NCI-H1930 (cell line): ENCODE measurements at regions not wholly inside any gene's neighbourhood (a gene's known extent, or its start where the extent isn't known, plus 50 kb on each side); places are given as distances from the start of the nearest gene placed in this dataset.

ENCODE experiments used
- DNase-seq, 2 experiments: peaks; one replicate each; lab custom pipeline; 2025; lab: John Stamatoyannopoulos, UW

DNA sequence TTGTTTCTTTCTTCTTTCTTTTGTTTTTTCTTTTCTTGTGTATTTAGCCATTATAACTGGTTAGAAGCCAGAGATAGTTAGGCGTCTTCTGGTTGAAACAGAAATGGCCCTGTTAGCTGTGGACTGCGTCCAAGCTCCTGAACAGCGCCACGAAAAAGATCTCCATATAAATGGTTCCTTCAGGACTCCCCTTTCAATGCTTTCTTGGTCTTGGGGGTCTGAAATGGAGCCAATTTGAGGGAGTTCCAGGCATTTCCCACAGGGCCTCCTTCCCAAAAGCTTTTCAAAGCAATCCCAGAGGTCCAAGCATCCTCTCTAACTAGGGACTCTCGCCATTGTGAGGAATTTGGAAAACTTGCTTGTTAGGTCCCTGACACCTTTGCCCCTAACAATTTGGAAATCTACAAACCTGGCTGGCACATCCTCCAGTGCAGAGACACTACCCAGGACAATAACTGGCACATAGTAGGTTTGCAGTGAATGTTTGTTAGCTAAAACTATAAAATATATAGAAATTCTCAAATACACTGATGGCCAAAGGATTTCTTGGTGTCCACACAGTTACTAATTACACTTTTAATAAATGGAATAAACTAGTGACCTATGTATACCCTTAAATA is 80.1 kb downstream of the MYCN start:
- DNase-seq, result no peak

DNA sequence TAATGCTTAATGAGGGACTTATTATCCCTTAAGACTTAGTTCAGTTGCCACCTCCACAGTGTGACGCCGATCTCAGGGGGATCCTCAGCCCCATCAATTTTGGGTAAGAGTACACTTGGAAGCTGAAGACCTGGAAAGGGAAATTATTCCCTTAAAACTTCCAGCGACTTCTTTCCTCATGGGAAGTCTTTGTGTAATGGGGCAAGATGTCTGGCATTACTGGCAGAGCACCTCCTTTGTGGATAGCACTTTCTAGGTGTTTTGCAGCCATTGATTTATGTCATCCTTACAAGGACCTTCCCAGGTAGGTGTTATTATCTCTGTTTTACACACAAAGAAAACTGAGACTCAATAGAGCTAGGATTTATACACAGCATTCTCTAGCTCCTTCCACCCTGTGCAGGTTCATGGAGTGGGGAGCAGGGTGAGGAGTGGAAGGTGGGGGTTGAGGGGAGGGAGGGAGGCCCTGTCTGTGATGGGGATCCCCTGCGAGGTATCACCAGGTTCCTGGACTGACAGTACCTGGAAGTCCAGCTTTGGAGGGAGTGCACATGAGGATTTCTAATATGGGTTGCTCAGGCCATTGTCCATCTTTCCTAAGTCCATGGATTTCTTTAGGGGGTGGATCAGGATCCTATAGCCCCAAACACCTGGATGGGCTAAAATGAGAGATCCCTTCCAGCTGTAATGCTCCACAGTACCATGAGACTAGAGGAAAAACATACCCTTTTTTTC is 79.4 kb downstream of the MYCN start:
- no peak for DNase-seq

DNA sequence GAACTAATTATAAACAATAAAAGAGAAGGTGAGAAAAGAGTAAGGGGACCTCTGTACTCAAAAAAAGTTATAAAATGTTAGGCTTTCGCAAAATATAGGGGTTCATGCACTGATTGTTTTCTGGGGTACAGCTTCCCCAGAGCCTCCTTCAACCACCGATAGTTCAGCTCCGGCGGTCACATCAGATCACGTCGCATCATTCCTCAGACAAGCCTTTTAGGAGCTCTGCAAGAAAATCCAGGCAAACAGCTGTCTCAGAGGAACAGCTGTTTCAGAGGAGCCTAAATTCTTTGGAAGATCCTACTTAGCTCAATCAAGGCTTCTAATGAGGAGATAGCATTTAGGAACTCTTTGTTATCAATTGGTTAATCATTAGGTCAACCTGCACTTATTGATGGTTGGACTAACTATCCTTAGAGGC is 78.7 kb downstream of the MYCN start:
- DNase-seq, result no peak

DNA sequence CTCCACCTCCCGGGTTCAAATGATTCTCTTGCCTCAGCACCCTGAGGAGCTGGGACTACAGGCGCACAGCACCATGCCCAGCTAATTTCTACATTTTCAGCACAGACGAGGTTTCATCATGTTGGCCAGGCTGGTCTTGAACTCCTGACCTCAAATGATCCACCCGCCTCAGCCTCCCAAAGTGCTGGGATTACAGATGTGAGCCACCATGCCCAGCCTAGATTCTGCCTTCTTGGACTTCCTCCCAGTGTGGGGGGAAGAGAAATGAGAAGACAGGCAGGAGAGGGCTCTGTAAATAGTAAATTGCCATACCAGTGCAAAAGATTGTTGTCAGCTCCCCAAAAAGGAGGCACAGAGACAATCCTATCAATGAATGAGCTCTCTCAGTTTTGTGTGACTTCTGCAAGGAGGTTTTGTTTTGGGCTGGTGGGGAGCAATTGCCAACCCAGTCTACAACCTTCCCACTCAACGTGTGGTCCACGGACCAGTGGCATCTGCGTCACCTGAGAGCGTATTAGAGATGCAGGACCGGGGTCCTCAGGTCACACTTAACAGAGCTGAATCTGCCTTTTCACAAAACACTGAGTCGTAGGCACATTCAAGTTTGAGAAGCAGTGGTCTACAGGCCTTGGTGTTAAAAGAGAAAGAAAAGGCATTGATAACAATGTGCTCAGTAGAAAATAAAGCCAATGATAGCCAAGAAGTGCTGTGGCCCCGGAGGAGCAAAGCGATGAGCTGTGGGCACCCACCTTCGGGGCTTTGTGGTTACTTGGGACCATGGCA is 78.1 kb downstream of the MYCN start:
- DNase-seq, result no peak

DNA sequence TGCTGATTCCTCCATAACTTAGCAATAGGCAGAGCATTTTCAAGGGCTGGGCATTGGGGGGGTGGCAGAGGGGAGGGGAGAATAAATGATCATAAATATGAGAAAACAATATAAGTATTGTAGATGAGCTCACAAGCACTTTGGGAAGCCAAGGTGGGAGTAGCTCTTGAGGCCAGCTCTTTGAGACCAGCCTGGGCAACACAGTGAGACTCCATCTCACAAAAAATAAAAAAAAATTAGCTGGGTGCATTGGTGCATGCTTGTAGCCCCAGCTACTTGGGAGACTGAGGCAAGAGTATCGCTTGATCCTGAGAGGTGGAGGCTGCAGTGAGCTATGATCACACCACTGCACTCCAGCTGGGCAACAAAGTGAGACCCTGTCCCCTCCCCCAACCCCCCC is 75.9 kb downstream of the MYCN start:
- DNase-seq, result no peak

DNA sequence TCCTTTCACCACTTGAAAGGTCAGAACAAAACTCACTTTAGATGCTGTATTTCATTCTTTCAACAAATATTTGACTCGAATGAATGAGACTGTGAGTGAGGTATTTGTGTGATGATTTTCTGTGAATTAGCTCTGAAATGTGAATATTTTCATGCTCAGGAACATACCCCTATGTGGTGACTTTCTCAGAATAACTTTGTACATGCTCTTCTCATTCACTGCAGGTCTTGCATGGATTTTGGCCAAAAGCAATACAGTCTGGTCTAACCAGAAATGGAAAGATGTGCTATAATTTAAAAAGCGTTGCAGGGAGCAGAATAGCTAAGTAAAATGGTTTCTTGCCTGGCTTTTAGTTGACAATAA is 75.5 kb downstream of the MYCN start:
- DNase-seq, result no peak

DNA sequence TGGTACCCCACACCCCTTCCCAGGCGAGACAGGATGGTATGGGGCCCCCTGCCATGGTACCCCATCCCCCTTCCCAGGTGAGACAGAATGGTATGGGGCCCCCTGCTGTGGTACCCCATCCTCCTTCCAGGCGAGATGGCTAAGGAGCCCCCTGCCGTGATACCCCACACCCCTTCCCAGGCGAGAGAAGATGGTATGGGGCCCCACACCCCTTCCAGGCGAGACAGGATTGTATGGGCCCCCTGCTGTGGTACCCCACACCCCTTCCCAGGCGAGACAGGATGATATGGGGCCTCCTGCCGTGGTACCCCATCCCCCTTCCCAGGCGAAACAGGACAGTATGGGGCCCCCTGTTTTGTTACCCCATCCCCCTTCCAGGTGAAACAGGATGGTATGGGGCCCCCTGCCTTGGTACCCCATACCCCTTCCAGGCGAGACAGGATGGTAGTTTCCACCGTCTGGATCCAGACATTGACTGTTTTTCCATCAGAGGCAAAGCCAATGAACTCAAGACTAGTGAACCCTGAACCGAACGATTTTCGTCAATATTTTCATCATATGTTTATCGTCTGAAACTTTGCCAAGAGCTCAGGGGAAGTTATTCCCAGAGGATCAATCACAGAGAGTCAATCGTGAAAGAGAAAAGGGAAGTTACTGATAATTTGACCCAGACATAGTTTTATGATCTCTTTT is 75.0 kb downstream of the MYCN start:
- DNase-seq, result no peak

DNA sequence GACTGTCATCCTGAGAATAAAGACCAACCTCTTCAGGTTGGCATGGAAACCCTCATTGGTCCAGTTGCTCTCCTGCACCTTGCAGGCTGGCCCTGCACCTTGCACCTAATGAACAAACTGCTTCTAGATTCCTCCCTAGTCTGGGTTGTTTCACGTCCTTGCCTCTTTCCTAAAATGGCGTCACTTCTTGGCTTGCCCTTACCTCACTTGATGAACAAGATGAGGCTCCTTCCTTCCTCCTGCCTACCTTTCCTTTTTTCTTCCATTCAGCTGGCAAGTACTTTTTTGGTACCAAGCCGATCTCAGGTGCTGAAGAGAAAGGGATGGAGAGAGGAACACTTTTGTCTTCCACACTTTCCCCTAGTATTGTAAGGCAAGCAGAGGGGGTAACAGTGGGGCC is 74.5 kb downstream of the MYCN start:
- DNase-seq, result no peak

DNA sequence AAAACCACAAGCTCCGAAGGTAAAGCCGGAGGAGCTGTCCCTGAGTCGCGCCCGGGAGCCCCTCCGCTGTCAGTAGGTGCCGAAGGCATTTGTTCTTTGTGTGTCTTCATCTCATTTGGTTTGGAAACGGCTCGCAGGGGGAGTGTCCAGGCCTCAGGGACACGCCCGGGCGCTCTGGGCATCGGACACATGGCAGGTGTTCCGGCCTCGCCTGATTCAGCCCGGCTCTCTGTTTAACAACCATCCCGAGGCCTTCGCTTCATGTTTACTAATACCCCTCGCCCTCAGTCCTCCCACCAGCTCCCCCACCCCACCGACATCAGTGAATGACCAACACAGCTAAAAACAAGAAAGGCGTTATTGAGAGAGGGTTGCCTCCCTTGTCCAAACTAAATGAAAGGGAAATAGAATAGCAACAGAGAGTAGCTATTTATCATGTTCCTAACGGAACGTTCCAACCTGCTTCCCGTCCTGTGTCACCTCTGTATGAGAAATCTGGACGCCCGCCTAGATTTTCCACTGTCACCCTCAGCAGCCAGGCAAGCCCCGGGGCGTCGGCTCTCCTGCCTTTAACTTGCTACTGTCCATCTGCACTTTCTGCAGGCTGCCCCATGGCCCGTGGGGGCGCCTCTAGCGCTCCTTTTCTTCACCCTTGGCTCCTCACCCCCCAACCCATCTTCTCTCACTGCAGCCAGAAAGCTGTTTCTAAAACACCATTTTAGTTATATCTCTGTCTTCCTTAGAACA is 73.9 kb downstream of the MYCN start:
- no peak for DNase-seq

DNA sequence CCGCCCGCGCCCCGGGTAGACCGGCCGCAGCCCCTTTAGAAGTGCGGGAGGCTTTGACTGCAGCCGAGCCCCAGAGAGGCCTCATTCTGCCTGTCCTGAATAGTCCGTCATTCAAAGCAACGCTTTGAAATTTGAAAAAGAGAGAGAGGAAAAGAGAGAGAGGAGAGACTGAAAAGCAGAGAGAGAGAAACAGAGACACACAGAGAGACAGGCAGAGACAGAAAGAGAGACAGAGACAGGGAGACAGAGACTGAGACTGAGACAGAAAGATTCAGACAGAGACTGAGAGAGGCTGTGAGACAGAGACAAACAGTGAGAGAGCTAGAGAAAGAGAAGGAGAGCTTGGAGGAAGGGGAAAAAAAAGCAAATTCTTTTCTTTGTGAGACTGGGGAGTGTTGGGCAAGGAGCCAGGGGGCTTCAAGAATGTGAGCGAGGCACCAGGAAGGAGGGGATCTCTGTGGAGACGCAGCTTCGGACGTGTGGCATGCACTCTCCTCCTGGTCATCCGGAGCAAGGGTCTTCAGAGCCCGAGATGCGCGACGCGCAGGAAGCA is 73.1 kb downstream of the MYCN start:
- no peak for DNase-seq

DNA sequence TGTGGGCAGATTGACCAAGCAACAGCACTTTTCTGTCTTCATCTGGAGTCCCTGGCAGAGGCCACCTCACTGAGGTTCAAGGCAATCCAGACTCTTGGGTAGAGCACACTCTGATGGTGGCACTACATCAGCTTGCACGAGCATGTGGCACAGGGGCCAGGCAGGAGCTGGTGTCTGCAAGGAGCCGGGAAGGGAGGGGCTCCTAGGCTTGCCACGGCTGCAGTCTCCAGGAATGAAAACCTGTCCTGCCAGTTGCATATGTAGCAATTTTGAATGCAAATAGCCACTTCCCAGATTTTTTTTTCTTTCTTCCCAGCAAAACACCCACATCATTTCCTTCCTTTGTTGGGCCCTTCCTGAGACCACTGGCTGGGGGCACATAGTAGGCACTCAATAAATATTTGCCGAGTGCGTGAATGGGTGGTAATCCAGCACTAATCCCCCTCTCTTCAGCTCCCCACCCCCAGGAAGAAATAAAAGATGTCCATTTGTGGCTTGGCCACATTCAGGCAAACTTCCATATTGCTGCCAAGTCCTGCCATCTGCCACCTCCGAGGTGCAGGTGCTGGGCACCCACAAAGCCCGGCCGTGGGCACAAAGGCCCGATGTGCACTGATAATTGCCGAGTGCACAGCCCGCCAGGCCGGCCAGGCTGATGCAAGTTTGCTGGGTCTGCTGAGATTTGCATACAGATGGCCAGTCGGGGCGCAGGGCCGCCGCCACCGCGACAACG is 72.4 kb downstream of the MYCN start:
- DNase-seq, result no peak

DNA sequence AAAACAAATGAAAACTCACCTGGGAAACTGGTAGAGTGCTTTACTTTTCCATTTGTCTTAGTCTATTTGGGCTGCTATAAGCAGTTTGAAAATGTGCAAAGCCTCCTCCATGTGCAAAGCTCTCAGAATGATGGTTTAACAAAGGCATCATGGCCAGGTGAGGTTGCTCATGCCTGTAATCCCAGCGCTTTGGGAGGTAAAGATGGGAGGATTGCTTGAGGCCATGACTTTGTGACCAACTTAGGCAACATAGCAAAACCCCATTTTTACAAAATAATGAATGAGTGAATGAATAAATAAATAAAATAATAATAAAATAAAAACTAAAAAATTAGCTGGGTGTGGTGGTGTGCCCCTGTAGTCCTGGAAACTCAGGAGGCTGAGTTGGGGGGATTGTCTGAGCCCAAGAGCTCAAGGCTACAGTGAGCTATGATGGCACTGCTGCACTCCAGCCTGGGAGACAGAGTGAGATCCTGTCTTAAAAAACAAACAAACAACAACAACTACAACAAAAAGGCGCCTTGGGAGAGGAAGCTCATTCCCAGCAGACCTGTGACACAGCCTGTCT is 71.8 kb downstream of the MYCN start:
- DNase-seq, result no peak

DNA sequence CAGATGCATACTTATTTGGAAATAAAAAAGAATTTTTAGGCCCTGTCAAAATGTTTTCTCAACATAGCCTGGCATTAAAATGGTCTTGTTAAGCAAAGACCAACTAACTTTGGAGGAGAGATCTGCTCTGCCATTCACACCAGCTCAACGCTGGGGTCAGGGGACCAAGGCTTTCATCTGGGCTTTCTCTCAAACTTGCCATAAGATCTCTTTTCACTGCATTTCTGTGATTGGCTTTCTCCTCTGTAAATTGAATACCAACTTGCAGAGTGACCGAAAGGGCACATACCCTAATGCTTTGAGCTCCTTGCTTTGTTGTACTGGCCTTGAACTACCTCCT is 71.2 kb downstream of the MYCN start:
- no peak for DNase-seq

DNA sequence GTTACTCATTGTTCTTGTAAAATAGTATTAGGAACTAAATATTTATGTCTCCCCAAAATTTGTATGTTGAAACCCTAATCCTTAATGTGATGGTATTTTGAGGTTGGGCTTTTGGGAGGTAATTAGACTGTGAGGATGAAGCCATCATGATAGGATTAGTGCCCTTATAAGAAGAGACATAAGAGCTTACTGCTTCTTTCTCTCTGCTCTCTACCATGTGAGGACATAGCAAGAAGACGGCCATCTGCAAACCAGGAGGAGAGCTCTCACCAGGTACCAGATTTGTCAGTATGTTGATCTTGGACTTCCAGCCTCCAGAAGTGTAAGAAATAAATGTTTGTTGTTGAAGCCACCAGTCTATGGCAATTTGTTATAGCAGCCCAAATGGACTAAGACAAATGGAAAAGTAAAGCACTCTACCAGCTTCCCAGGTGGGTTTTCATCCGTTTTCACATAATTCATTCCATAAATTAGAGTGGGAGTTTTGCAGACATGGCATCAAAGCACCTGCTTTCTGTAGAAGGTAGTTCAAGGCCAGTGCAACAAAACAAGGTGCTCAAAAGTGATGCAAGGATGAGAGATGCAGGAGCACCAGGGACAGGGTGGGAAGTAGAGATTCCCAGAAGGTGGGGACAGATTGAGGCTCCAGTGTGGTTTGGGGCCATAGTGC is 70.7 kb downstream of the MYCN start:
- DNase-seq, result no peak

DNA sequence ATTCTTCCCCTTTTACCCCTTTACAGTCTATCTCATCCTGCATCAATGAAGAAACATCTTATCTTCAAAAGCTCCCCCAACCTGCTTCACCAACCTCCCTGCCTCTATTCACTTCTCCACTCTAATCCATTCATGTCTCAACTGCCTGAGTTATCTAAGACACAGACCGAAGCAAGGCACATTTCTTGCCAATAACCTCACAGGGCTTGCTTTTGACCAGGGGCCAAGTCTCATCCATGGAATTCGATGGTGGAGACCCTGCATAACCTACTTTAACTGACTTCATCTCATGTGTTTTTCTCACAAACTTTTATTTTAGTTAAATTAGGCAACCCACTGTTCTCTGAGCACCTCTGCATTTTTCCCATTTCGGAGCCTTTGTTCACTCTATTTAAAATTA is 69.7 kb downstream of the MYCN start:
- no peak for DNase-seq

DNA sequence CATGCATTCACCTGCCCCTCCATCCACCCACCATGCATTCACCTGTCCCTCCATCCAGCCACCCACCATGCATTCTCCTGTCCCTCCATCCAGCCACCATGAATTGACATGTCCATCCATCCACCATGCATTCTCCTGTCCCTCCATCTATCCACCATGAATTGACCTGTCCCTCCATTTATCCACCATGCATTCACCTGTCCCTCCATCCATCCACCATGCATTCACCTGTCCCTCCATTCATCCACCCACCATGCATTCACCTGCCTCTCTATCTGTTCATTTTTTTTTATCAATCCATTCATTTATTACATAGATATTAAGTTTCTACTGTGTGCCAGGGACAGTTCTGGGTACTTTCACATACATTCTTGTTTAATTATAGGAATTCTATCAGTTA is 69.2 kb downstream of the MYCN start:
- no peak for DNase-seq

DNA sequence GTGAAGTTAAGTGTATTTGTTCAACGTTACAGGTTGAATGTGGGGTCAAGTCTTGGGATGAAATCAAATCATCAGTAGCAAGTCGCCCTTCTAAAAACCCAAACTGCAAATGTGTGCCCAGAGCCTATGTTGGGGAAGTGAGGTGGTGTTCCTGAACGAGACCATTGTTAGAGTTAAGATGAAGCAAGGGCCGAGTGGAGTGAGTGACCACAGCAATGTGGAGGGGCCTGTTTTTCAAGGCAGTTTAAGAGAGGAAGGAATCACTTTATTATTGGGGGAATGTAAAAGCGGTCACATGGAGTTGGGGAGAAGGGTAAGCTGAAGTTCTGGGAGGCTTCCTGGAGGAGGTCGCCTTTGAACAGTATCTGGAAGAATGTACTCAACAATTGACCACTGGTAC is 68.5 kb downstream of the MYCN start:
- DNase-seq, result no peak

DNA sequence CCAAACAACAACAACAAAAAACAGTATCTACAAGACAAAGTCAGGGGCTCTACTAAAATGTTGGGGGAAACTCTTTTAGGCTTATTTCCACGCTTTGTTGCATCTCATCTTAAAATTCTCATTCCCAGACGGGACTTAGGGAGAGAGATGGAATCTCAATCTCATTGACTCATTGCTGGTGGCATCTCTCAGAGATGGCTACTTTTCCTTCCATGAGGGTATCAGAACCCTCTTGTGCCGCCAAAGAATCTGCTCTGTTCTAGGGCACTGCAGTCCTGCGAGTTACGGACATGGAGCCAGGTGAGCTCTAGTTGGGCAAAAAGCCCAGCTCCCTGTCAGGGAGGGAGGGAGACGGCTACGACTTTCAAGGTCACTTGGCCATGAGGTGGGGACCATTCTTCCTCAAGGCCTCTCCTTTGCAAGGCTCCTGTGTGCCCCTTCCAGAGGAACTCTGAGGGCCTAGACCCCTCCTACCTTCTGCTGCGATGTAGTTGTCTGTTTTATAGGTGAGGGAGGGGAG is 68.0 kb downstream of the MYCN start:
- DNase-seq, result no peak

DNA sequence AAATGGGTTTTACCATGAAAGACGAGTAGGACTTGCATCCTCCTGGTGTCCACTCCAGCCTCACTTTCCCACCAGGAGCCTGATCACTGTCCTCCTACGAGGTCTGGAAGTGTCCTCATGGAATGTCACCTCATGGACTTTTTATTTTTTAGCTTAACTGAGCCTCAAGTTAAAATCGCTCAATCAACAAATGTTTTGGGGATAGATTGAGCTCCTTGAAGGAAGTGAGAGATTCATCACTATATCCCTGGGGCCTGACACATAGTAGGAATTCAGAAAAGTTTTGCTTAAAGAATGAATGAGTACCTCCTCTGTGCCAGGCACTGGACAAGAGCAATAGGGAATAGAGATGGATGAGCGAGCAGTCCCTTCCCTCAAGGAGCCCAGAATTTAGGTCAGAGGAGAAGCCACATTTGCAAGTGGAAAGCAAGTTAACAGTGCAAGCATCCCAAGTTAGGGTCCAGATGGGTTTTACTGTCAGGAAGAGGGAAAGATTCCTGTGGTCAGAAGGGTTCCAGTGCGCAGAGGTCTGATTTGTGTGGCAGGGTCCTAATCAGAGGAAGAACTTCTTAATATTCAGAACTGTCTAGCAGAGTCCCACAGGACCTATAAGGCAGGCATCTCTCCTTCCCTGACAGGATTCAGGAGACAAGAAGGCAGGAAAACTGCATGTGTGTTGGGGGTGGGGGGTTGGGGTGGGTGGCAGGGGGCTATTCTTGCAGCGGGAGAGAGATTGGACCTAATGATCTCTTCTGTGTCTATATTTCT is 67.0 kb downstream of the MYCN start:
- no peak for DNase-seq
